ENCODE measurements at regions not wholly inside any gene's neighbourhood (a gene's known extent, or its start where the extent isn't known, plus 50 kb on each side); places are given as distances from the start of the nearest gene placed in this dataset.

DNA sequence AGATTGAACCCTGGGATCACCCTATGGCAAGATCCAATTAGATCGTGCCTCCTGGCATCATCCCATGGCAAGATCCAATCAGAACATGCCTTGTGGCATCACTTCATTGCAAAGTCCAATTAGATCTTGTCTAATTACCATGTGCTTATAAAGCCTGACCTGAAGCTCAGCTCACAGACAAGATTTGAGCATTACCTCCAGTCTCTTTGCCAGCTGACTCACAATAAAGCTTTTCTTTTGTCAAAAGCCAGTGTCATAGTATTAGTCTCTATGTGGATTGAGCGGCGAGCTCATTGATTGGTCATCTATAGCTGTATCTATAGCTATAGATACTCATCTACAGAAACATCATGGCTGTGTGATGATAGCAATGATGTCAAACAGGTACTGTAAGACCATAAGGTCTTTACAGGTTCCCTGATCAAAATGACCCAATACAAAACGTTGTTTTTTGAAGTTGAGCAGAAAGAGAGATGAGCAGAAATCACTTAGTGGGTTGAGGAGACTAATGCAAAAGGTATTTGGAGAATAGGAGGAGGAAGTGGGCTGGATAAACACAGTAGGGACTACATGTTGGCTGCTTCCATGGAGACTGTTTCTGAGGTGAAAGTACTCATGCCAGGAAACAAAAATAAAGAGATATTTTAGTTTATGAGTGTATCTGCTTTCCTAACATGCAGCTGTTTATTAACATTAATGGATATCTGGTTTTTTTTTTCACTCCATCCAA, 545.9 kb upstream of the AMELY start:
- FAIRE-seq, result no peak
- Histone ChIP-seq H3K4me1 (ENCODE audit: control insufficient read depth in 2 of 3, insufficient read depth in 2 of 3, low read depth in 1 of 3, low read length in 3 of 3) (no peaks in the 10 kb centered on the region), H3K27ac (ENCODE audit: low read depth in 2 of 2, low read length in 2 of 2) (no peak overlapping the region), H3K36me3 (ENCODE audit: control insufficient read depth in 2 of 3, insufficient read depth in 3 of 3, low read length in 3 of 3) (no peaks in the 10 kb centered on the region), H3K9me3 (ENCODE audit: control insufficient read depth in 2 of 3, insufficient read depth in 1 of 3, low read length in 3 of 3) (no peaks in the 10 kb centered on the region), H3K27me3 (ENCODE audit: control insufficient read depth, insufficient read depth, low read length) (no peaks in the 10 kb centered on the region), H3K9ac (ENCODE audit: low read length in 3 of 3) (no peak overlapping the region), H3K4me3 (ENCODE audit: low read length in 3 of 3) (no peak overlapping the region)
- TF ChIP-seq, protein P1, sequence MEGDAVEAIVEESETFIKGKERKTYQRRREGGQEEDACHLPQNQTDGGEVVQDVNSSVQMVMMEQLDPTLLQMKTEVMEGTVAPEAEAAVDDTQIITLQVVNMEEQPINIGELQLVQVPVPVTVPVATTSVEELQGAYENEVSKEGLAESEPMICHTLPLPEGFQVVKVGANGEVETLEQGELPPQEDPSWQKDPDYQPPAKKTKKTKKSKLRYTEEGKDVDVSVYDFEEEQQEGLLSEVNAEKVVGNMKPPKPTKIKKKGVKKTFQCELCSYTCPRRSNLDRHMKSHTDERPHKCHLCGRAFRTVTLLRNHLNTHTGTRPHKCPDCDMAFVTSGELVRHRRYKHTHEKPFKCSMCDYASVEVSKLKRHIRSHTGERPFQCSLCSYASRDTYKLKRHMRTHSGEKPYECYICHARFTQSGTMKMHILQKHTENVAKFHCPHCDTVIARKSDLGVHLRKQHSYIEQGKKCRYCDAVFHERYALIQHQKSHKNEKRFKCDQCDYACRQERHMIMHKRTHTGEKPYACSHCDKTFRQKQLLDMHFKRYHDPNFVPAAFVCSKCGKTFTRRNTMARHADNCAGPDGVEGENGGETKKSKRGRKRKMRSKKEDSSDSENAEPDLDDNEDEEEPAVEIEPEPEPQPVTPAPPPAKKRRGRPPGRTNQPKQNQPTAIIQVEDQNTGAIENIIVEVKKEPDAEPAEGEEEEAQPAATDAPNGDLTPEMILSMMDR (IDR thresholded peaks at IDR 0.05; ENCODE audit: borderline replicate concordance, extremely low read depth, insufficient read depth), result no peak
- intact Hi-C loops (cut with DNase I), result no loop called here
- DNase-seq, result no peak

DNA sequence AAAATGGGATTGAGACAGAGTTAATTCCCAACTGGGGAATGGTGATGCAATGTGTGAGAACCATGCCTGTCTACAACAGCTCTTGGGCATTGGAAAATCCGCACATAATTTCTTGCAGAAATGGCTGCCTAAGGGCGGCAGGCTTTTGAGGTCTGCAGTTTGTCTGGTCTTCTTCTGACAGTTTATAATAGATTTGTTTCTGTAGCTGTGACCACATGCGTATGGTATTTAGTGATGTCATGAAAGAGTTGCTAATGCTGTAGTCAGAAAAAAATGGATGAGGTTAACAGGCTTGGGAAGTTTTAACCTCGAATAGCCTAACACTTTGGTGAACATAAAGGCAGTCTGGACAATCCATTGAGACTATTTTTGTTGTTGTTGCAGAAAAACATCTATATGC, 544.1 kb upstream of the AMELY start:
- Histone ChIP-seq H3K27me3 (ENCODE audit: control insufficient read depth, insufficient read depth, low read length) (no peaks in the 10 kb centered on the region), H3K9ac (ENCODE audit: low read length in 3 of 3) (no peak overlapping the region), H3K9me3 (ENCODE audit: control insufficient read depth in 2 of 3, insufficient read depth in 1 of 3, low read length in 3 of 3) (no peaks in the 10 kb centered on the region), H3K36me3 (ENCODE audit: control insufficient read depth in 2 of 3, insufficient read depth in 3 of 3, low read length in 3 of 3) (no peaks in the 10 kb centered on the region), H3K27ac (ENCODE audit: low read depth in 2 of 2, low read length in 2 of 2) (no peak overlapping the region), H3K4me1 (ENCODE audit: control insufficient read depth in 2 of 3, insufficient read depth in 2 of 3, low read depth in 1 of 3, low read length in 3 of 3) (no peaks in the 10 kb centered on the region), H3K4me3 (ENCODE audit: low read length in 3 of 3) (no peak overlapping the region)
- intact Hi-C loops (cut with DNase I), result no loop called here
- no peak for DNase-seq
- FAIRE-seq, result no peak
- TF ChIP-seq, protein P1 (IDR thresholded peaks at IDR 0.05; ENCODE audit: borderline replicate concordance, extremely low read depth, insufficient read depth), result no peak

DNA sequence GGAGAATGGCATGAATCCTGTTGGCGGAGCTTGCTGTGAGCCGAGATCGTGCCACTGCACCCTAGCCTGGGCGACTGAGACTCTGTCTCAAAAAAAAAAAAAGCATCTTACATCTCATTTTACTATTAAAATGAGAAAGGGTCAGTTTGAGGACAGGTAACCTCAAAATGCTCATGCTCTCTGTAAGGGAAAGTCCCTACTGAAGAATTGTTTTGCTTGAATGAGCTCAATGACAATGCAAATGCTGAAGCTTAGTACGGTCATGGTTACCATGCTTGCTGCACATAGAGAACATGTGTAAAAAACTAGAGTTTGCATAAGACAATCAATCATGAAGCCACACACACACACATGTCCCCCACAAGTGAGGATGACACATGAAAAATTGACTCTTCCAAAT, 541.8 kb upstream of the AMELY start:
- TF ChIP-seq, protein P1 (IDR thresholded peaks at IDR 0.05; ENCODE audit: borderline replicate concordance, extremely low read depth, insufficient read depth), result no peak
- no peak for DNase-seq
- intact Hi-C loops (cut with DNase I), result no loop called here
- Histone ChIP-seq H3K4me3 (ENCODE audit: low read length in 3 of 3) (no peak overlapping the region), H3K27me3 (ENCODE audit: control insufficient read depth, insufficient read depth, low read length) (no peaks in the 10 kb centered on the region), H3K9ac (ENCODE audit: low read length in 3 of 3) (no peak overlapping the region), H3K9me3 (ENCODE audit: control insufficient read depth in 2 of 3, insufficient read depth in 1 of 3, low read length in 3 of 3) (no peaks in the 10 kb centered on the region), H3K4me1 (ENCODE audit: control insufficient read depth in 2 of 3, insufficient read depth in 2 of 3, low read depth in 1 of 3, low read length in 3 of 3) (no peaks in the 10 kb centered on the region), H3K27ac (ENCODE audit: low read depth in 2 of 2, low read length in 2 of 2) (no peak overlapping the region), H3K36me3 (ENCODE audit: control insufficient read depth in 2 of 3, insufficient read depth in 3 of 3, low read length in 3 of 3) (no peaks in the 10 kb centered on the region)
- no peak for FAIRE-seq

DNA sequence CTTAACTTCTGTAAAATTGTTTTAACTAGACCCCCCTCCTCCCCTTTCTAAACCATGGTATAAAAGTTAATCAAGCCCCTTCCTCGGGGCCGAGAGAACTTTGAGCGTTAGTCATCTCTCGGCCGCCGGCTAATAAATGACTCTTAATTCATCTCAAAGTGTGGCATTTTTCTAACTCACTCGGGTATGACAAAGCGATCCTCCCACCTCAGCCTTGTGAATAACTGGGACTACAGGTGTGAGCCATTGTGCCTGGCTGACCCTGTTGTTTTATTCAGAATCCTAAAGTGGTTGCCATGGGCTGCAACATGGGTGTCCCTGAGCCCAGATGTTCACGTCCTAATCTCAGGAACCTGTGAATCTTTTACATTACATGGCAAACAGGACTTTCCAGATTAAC, 540.7 kb upstream of the AMELY start:
- no peaks in the 10 kb centered on the region for H3K4me1 ChIP-seq (ENCODE audit: control insufficient read depth in 2 of 3, insufficient read depth in 2 of 3, low read depth in 1 of 3, low read length in 3 of 3)
- H3K9ac ChIP-seq (ENCODE audit: low read length in 3 of 3), result no peak overlapping the region
- H3K9me3 ChIP-seq (ENCODE audit: control insufficient read depth in 2 of 3, insufficient read depth in 1 of 3, low read length in 3 of 3), result no peaks in the 10 kb centered on the region
- TF ChIP-seq, protein P1 (IDR thresholded peaks at IDR 0.05; ENCODE audit: borderline replicate concordance, extremely low read depth, insufficient read depth), result no peak
- H3K27me3 ChIP-seq (ENCODE audit: control insufficient read depth, insufficient read depth, low read length), result no peaks in the 10 kb centered on the region
- no peak for FAIRE-seq
- H3K27ac ChIP-seq (ENCODE audit: low read depth in 2 of 2, low read length in 2 of 2), result no peak overlapping the region
- no peaks in the 10 kb centered on the region for H3K36me3 ChIP-seq (ENCODE audit: control insufficient read depth in 2 of 3, insufficient read depth in 3 of 3, low read length in 3 of 3)
- H3K4me3 ChIP-seq (ENCODE audit: low read length in 3 of 3), result no peak overlapping the region
- intact Hi-C loops (cut with DNase I), result no loop called here
- peak in 1 of 5 donors; percentile 29 for DNase-seq

Measured in kidney (tissue), 13 donors.